Mononuclear cell (primary cell): ENCODE measurements at regions not wholly inside any gene's neighbourhood (a gene's known extent, or its start where the extent isn't known, plus 50 kb on each side); places are given as distances from the start of the nearest gene placed in this dataset.

Experiments used
- H3K27me3 ChIP-seq: 2 replicates; pipeline ENCODE4 v1.6.0; 2011; ENCODE audit warnings: low read length, control low read depth; ENCODE audit not compliant: insufficient read depth
- H3K4me1 ChIP-seq: 2 replicates; pipeline ENCODE4 v1.5.1; 2011; ENCODE audit warnings: mild to moderate bottlenecking, low read length, control low read depth; ENCODE audit not compliant: insufficient read depth
- H3K4me3 ChIP-seq: 2 replicates; pipeline ENCODE4 v1.5.1; 2011; ENCODE audit warnings: mild to moderate bottlenecking, low read length, moderate library complexity
- H3K9me3 ChIP-seq: 2 replicates; pipeline ENCODE4 v1.5.1; 2011; ENCODE audit warnings: low read depth, mild to moderate bottlenecking, control low read depth, low read length

DNA sequence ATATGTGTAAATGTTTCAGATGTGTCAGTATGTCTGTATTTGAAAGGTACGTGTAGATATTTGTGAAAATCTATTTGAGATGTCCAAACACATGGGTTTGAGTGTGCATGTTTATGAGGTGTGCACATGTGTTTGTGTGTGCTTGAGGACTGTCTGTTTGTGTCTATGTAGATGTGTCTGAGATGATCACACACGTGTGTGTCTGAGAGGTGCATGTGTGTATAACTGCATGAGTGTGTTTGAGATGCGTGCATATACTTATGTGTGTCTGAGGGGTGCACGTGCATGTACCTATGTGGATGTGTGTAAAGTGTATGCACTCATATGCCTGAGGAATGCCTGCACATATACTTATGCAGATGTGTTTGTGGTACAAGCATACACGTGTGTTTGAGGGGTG, 584.4 kb downstream of the BUD13 start:
- Histone ChIP-seq H3K27me3 (peaks cover 14% of the 10 kb centered on the region), H3K4me1 (no peaks in the 10 kb centered on the region), H3K4me3 (no peak overlapping the region), H3K9me3 (no peaks in the 10 kb centered on the region)

DNA sequence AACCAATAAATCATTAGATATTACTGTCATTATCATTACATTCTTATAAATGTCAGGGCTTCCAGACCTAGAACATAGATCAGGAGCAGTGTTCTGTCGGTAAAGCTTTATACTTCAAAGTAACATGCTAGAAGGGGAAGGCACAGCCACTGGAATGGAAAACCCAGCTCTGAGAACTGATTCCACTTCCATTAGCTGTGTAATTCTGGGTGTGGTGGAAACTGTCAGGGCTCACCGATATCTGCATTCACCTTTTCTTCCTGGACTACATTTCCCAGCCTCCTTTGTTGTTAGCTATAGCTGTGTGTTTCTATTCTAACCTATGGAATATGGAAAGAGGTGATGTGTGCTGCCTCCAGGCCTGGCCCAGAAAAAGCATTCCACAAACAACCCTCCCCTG, 585.8 kb downstream of the BUD13 start:
- peaks cover 3% of the 10 kb centered on the region for H3K27me3 ChIP-seq
- no peaks in the 10 kb centered on the region for H3K9me3 ChIP-seq
- no peak overlapping the region for H3K4me3 ChIP-seq
- no peaks in the 10 kb centered on the region for H3K4me1 ChIP-seq

DNA sequence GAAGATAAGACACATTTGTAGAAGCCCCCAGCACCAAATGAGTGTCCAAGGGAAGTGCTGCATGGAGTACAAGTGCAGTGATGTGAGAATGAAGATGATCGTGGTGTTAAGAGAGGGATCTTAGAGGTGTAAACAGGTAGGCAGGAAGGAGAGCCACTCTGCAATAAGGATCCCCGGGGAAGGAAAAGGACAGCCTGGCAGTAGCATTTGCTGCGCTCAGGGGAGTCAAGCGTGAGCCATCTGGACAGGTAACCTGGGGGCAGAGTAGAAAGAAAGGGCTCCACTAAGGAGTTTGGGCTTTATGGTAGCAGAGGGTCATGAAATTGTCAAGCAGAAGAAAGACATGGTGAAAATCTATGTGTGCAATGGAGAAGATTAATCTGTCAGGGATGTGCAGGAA, 587.2 kb downstream of the BUD13 start:
- no peaks in the 10 kb centered on the region for H3K4me1 ChIP-seq
- H3K27me3 ChIP-seq = no peaks in the 10 kb centered on the region
- no peak overlapping the region for H3K4me3 ChIP-seq
- H3K9me3 ChIP-seq = no peaks in the 10 kb centered on the region

DNA sequence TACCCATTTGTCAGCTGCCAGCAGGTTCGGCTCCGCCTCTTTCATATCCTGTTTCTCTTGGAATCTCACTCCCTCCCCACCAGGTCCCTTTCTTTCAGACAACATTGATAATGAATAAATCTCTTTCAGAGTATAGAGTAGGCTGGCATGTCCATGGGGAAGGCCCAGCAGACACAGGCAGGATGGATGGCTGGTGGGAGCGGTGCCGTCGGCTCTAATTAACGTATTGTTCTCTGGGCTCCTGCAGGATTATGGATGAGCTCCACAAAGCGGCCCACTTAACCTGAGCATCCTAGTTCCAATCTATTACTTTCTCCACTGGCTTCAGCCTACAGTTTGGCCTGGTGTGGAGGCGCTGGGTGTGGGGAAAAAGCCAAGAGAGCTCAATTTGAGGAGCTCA, 588.0 kb downstream of the BUD13 start:
- no peak overlapping the region for H3K4me3 ChIP-seq
- no peaks in the 10 kb centered on the region for H3K27me3 ChIP-seq
- H3K4me1 ChIP-seq = no peaks in the 10 kb centered on the region
- H3K9me3 ChIP-seq = no peaks in the 10 kb centered on the region

DNA sequence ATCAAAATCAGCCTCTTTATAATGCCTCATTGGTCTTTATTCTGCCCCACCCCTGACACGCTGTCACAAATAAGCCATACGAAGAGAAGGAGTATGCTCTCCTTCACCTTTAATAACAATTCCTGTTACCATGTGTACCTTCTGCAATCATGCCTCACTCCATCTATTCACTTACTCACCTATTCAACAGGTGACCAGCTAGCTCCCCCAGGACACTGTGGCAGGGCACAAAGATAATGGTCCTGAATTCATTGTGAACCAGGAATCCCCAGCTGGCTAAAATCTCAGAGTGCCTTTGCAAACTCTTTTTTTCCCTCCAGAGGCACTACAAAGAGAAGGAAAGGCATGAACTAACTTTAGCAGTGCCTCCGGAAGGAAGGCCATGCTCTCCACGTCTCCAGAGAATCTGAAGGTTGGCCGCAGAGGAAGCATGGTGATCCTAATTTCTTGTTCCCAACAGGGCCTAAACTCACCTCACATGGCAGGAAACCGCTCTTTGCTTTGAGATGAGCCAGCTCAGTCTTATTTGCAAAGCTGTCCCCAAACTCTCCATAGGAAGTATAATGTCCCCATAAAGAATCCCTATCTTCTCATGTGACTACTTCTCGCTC, 590.3 kb downstream of the BUD13 start:
- H3K4me3 ChIP-seq = no peak overlapping the region
- no peaks in the 10 kb centered on the region for H3K9me3 ChIP-seq
- no peaks in the 10 kb centered on the region for H3K4me1 ChIP-seq
- no peaks in the 10 kb centered on the region for H3K27me3 ChIP-seq

DNA sequence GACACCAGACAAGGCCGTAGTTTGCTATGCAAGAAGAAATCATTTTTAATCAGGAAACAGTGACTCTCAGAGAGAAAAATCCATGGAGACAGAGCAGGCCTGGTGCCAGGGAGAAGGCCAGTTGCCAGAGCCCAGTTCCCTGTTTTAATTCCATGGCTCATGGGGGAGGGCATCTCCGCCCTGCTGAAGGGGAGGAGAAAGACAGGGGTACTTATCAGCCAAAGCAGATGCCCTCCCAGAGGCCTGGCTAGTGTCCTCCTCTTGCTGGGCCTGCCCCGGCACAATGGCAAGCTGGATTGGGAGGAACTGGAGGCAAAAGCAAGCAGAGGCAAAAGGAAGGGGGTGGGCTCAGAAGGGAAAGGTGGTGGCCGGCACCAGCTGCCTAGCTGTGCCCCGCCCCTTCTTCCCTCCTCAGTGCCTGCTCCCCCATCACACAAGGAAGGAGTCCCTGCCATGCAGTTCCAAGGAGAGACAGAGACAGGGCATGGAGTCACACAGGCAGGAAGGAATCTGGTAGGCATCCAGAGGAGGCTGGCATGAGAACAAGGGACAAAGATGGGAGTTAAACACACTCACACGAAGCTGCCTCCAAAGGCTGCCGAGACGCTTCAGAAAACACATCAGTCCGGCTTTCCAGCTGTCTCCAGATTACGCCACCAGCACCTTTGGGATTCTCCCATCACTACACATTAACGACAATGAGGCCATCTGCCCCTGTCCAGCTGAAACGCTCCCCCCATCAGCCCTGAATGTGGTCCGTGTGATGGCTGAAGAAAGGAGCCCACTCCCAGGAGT, 591.8 kb downstream of the BUD13 start:
- Histone ChIP-seq H3K27me3 (no peaks in the 10 kb centered on the region), H3K9me3 (no peaks in the 10 kb centered on the region), H3K4me3 (no peak overlapping the region), H3K4me1 (no peaks in the 10 kb centered on the region)

DNA sequence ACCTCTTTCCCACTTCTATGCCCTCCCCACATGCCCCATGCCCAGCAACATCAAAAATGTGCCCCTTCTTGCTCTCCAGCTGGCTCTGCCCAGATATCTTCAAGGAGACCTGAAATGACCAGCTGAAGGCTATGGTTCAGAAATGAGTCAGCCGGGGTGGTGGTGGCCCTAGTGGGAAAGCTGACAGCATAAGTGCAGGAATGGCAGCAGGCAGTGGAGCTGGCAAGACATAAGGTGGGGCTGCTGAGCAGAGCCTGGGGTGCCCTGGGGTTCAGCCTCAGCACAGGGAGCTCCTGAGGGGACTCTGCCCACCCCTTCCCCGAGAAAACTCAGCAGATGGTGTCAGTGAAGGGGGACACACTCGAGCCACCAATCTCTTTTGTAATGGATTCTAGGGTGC, 593.4 kb downstream of the BUD13 start:
- H3K4me3 ChIP-seq = no peak overlapping the region
- no peaks in the 10 kb centered on the region for H3K9me3 ChIP-seq
- no peaks in the 10 kb centered on the region for H3K4me1 ChIP-seq
- H3K27me3 ChIP-seq = no peaks in the 10 kb centered on the region

DNA sequence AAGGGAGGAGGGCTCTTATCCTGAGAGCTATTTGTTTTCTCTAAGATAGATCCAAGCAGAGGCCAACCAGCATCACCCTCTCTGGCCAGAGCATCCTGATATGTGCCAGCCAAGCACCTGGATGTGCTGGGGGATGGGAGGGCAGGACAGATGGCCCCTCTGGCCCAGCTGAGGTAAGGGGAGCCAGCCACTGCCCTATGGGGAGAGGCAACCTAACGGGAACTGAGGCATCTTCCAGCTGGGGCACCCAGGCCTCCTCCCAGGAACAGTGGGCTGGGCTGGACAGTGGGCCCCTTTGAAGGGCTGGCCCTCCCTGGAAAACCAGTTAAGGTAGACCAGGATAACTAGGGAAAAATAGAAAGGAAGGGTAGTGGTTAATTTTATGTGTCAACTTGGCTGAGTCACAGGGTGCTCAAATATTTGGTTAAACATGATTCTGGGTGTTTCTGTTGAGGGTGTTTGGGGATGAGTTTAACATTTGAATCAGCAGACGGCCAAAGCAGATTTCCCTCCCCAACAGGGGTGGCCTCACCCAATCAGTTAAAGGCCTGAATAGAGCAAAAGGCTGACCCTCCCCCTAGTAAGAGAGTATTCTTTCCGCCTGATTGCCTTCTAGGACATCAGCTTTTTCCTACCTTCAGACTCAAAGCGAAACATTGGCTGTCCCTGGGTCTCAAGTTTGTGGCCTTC, 595.1 kb downstream of the BUD13 start:
- Histone ChIP-seq H3K4me3 (no peak overlapping the region), H3K27me3 (no peaks in the 10 kb centered on the region), H3K4me1 (no peaks in the 10 kb centered on the region), H3K9me3 (no peaks in the 10 kb centered on the region)

DNA sequence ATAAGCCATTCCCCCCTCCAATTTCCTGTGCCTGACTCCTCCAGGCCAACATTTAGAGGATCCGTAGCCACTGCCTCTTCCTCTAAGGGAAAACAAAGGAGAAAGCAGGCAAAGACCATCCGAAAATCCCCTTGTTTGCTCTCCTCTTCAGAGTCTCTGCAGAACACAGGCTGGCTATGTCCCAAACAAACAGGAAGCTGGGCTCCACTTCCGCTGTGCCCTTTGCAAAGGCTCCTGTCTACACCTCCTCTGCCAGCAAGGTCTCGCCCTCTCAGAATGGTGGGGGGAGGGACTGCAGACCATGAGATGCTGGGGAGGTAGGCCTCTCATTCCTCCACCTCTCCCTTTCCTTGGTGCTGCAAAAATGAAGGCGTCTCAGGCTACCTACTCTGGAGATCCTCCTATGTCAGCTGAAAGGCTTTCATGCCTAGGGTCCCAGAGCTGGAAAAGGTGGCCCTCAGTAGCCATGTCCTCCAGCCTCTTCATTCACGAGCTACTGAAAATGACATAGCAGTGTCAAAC, 596.2 kb downstream of the BUD13 start:
- no peak overlapping the region for H3K4me3 ChIP-seq
- H3K4me1 ChIP-seq = no peaks in the 10 kb centered on the region
- H3K27me3 ChIP-seq = no peaks in the 10 kb centered on the region
- no peaks in the 10 kb centered on the region for H3K9me3 ChIP-seq

DNA sequence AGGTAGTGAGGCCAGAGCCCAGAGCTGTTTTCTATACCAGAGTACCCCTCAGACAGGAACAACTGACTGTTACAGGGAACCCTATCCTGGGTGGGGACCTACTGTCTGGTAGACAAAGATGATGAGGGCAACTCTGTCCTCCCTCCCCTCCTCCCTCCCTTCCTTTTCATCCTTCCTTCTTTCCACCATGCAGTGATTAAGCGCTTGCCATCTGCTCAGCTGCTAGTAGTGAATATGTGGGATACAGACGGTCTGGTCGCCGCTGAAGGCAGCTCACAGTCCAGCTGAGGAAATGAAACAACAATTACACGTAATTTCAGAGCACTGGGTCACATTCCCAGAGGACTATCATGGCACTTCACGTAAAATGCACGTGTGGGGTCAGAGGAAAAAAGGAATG, 597.1 kb downstream of the BUD13 start:
- Histone ChIP-seq H3K4me1 (no peaks in the 10 kb centered on the region), H3K27me3 (no peaks in the 10 kb centered on the region), H3K9me3 (no peaks in the 10 kb centered on the region), H3K4me3 (no peak overlapping the region)

DNA sequence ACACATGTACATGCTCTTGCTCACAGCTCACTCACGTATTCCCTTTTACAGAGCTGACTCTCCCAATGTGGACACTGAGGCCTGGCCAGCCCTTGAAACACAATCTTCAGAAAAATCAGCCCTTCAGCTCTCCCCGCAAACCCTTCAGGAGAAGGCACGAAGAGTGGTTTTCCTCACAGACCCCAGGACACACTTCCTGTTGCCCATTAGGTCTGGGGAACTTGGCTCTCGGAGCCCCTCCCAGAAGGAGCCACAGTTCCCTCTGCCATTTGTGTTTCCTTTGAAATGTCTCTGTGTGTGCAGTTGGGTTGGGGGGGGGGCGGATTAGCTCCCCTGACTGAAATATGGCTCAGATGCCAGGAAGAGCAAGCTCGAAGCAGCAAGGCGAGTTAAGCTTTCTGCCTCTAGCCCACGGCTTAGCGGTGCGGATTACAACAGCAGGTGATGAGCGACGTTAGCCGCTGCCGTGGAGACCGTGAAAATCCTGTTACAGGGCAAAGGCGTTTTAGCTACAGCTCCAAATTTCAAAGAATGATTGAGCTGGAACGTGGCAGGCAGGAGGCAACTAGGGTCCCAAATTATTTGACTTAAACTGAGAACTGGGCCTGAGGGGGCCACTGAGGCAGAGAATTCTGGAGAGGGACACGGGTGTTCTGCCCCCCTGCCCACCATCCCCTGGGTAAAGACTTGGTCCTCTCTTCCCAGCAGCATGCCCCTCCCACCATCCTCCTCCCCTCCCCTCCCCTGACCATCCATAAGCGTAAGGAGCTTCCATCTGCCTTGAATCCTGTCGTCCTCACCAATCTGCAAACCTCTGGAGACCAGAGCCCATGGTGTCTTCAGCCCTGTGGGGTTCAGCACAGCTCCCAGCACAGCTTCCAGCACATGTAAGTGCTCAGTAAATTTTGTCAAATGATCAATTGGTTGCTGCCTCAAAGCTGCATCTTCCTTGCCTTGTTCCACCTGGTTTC, 598.6 kb downstream of the BUD13 start:
- H3K27me3 ChIP-seq = no peaks in the 10 kb centered on the region
- no peak overlapping the region for H3K4me3 ChIP-seq
- H3K4me1 ChIP-seq = no peaks in the 10 kb centered on the region
- no peaks in the 10 kb centered on the region for H3K9me3 ChIP-seq

DNA sequence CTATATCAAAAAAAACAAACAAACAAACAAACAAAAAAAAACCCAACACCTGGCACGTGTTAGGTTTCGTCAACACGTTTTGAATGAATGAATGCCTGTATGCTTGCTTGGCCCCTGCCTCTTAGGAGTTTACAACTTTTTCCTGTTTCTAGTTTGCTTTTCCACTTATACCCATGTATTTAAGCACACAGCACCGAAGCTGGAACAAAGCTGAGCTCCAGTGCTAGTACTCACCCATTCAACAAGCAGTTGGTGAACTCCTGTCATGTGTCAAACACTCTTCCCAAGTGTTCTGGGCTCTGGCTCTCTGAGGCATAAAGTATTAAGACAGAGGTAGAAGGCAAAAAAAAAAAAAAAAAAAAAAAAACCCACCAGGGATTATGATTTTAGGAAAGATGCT, 599.3 kb downstream of the BUD13 start:
- Histone ChIP-seq H3K4me1 (no peaks in the 10 kb centered on the region), H3K4me3 (no peak overlapping the region), H3K27me3 (no peaks in the 10 kb centered on the region), H3K9me3 (no peaks in the 10 kb centered on the region)

DNA sequence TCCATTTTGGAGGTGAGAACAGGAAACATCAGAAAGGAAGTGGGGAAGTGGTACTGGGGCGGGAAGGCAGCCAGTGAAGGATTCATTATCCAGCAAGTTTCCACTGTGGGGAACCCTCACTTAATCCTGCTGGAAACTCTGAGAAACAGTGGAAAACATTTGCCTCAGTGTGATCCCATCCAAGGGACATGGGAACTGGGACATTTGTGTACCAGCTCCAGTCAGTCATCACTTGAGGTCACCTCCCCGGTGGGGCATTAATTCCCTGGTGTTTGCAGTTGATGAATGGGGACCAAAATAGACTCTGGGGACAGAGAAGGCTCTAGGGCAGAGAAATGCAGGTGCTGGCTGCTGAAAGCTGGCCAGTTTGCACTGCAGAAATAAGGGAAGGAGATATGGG, 599.9 kb downstream of the BUD13 start:
- H3K4me1 ChIP-seq = no peaks in the 10 kb centered on the region
- no peak overlapping the region for H3K4me3 ChIP-seq
- H3K27me3 ChIP-seq = no peaks in the 10 kb centered on the region
- H3K9me3 ChIP-seq = no peaks in the 10 kb centered on the region

DNA sequence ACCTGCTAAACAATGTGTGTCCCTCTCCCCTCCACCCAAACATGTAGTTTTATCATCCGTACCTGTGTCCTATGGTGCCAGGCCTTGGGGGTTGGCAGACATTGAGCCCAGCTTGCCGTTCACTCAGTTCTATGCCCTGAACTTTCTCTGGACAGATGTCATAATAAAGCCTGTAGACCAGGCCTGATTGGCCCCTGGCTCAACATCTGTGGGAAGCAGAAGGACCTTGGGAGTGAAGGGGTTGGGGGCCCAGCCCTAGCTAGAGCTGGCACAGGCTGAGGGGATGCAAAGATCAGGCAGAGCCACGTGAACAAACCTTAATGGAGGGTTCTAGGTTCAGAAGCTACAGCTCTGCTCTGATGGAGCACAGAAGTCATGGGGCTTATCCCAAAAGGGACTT, 600.6 kb downstream of the BUD13 start:
- H3K9me3 ChIP-seq = no peaks in the 10 kb centered on the region

More for the DNA sequence above, 600.6 kb downstream of the BUD13 start:
- Histone ChIP-seq H3K4me1 (no peaks in the 10 kb centered on the region), H3K4me3 (no peak overlapping the region), H3K27me3 (no peaks in the 10 kb centered on the region)
